Fibroblast of skin of abdomen (primary cell): ENCODE measurements at regions not wholly inside any gene's neighbourhood (a gene's known extent, or its start where the extent isn't known, plus 50 kb on each side); places are given as distances from the start of the nearest gene placed in this dataset.

Experiments used
- DNase-seq: peaks from one replicate; pipeline ENCODE4 v3.0.0-alpha.2; 2013

- no peak for DNase-seq
Measured at GRCh38 chr14:73780896-73781295, 66.7 kb upstream of the PNMA1 start.

GRCh38 chr14:73780391-73780790, 66.2 kb upstream of the PNMA1 start:
- no peak for DNase-seq

GRCh38 chr14:73778736-73779135, 64.6 kb upstream of the PNMA1 start:
- DNase-seq = no peak

GRCh38 chr14:73777420-73777819, 63.2 kb upstream of the PNMA1 start:
- DNase-seq = no peak

- DNase-seq = peak; percentile 91
Measured at GRCh38 chr14:73776194-73776537, 62.0 kb upstream of the PNMA1 start.

- no peak for DNase-seq
Measured at GRCh38 chr14:73775339-73776193, 61.4 kb upstream of the PNMA1 start.

- no peak for DNase-seq
Measured at GRCh38 chr14:73774671-73775070, 60.5 kb upstream of the PNMA1 start.

GRCh38 chr14:73774241-73774570, 60.0 kb upstream of the PNMA1 start:
- no peak for DNase-seq

- no peak for DNase-seq
Measured at GRCh38 chr14:73773441-73774240, 59.5 kb upstream of the PNMA1 start.

GRCh38 chr14:73771848-73772638, 57.9 kb upstream of the PNMA1 start:
- DNase-seq = peak; percentile 41

- no peak for DNase-seq
Measured at GRCh38 chr14:73770977-73771847, 57.0 kb upstream of the PNMA1 start.

- DNase-seq = no peak
Measured at GRCh38 chr14:73768107-73768506, 53.9 kb upstream of the PNMA1 start.

GRCh38 chr14:73764406-73765280, 50.5 kb upstream of the PNMA1 start:
- no peak for DNase-seq
